ENCODE measurements at regions not wholly inside any gene's neighbourhood (a gene's known extent, or its start where the extent isn't known, plus 50 kb on each side); places are given as distances from the start of the nearest gene placed in this dataset.

GRCh38 chr3:10565814-10566213 lies 60.4 kb upstream of the ATP2B2 start:
- Mint-ChIP-seq H3K4me3 (ENCODE audit: unreplicated experiment) (no peak overlapping the region), H3K36me3 (ENCODE audit: low read depth, unreplicated experiment) (no peaks in the 10 kb centered on the region), H3K4me1 (ENCODE audit: unreplicated experiment) (peaks cover 11% of the 10 kb centered on the region), H3K27ac (ENCODE audit: unreplicated experiment) (no peak overlapping the region), H3K9me3 (ENCODE audit: unreplicated experiment) (no peaks in the 10 kb centered on the region), H3K27me3 (ENCODE audit: unreplicated experiment) (peaks cover 2% of the 10 kb centered on the region)
- no peak for TF ChIP-seq CTCF (IDR thresholded peaks at IDR 0.05; ENCODE audit: unreplicated experiment)
- no peak for DNase-seq (ENCODE audit: low spot score)

GRCh38 chr3:10566451-10566850 lies 61.1 kb upstream of the ATP2B2 start:
- TF ChIP-seq CTCF (IDR thresholded peaks at IDR 0.05; ENCODE audit: unreplicated experiment): no peak
- DNase-seq (ENCODE audit: low spot score): no peak
- Mint-ChIP-seq H3K9me3 (ENCODE audit: unreplicated experiment) (no peaks in the 10 kb centered on the region), H3K4me1 (ENCODE audit: unreplicated experiment) (peaks cover 11% of the 10 kb centered on the region), H3K27ac (ENCODE audit: unreplicated experiment) (no peak overlapping the region), H3K4me3 (ENCODE audit: unreplicated experiment) (no peak overlapping the region), H3K27me3 (ENCODE audit: unreplicated experiment) (peaks cover 2% of the 10 kb centered on the region), H3K36me3 (ENCODE audit: low read depth, unreplicated experiment) (no peaks in the 10 kb centered on the region)

- H3K4me1 Mint-ChIP-seq (ENCODE audit: unreplicated experiment): peaks cover 11% of the 10 kb centered on the region
- no peaks in the 10 kb centered on the region for H3K9me3 Mint-ChIP-seq (ENCODE audit: unreplicated experiment)
- no peak overlapping the region for H3K27ac Mint-ChIP-seq (ENCODE audit: unreplicated experiment)
- no peak for DNase-seq (ENCODE audit: low spot score)
- no peak overlapping the region for H3K4me3 Mint-ChIP-seq (ENCODE audit: unreplicated experiment)
- TF ChIP-seq CTCF (IDR thresholded peaks at IDR 0.05; ENCODE audit: unreplicated experiment): no peak
- H3K27me3 Mint-ChIP-seq (ENCODE audit: unreplicated experiment): no peaks in the 10 kb centered on the region
- H3K36me3 Mint-ChIP-seq (ENCODE audit: low read depth, unreplicated experiment): no peaks in the 10 kb centered on the region
Measured at GRCh38 chr3:10568549-10568948, 63.2 kb upstream of the ATP2B2 start.

GRCh38 chr3:10570196-10570946 lies 65.0 kb upstream of the ATP2B2 start:
- peaks cover 11% of the 10 kb centered on the region for H3K4me1 Mint-ChIP-seq (ENCODE audit: unreplicated experiment)
- no peaks in the 10 kb centered on the region for H3K9me3 Mint-ChIP-seq (ENCODE audit: unreplicated experiment)
- no peak overlapping the region for H3K4me3 Mint-ChIP-seq (ENCODE audit: unreplicated experiment)
- no peak for TF ChIP-seq CTCF (IDR thresholded peaks at IDR 0.05; ENCODE audit: unreplicated experiment)
- no peak overlapping the region for H3K27ac Mint-ChIP-seq (ENCODE audit: unreplicated experiment)
- DNase-seq (ENCODE audit: low spot score): no peak
- H3K27me3 Mint-ChIP-seq (ENCODE audit: unreplicated experiment): no peaks in the 10 kb centered on the region
- no peaks in the 10 kb centered on the region for H3K36me3 Mint-ChIP-seq (ENCODE audit: low read depth, unreplicated experiment)

GRCh38 chr3:10574101-10574620 lies 68.8 kb upstream of the ATP2B2 start:
- Mint-ChIP-seq H3K36me3 (ENCODE audit: low read depth, unreplicated experiment) (no peaks in the 10 kb centered on the region), H3K27me3 (ENCODE audit: unreplicated experiment) (no peaks in the 10 kb centered on the region), H3K9me3 (ENCODE audit: unreplicated experiment) (no peaks in the 10 kb centered on the region), H3K4me1 (ENCODE audit: unreplicated experiment) (no peaks in the 10 kb centered on the region), H3K27ac (ENCODE audit: unreplicated experiment) (no peak overlapping the region), H3K4me3 (ENCODE audit: unreplicated experiment) (no peak overlapping the region)
- no peak for TF ChIP-seq CTCF (IDR thresholded peaks at IDR 0.05; ENCODE audit: unreplicated experiment)
- no peak for DNase-seq (ENCODE audit: low spot score)

All from endothelial cell (in vitro differentiated cells).